Hepatocyte (in vitro differentiated cells): ENCODE measurements at regions not wholly inside any gene's neighbourhood (a gene's known extent, or its start where the extent isn't known, plus 50 kb on each side); places are given as distances from the start of the nearest gene placed in this dataset.

Experiments used
- DNase-seq: peaks from one replicate; pipeline ENCODE4 v3.0.0-alpha.2; 2016; ENCODE audit warnings: low spot score
- H2AFZ ChIP-seq: fragments of 200-600 bp; sonication (generic); 2 replicates; pipeline ENCODE4 v1.6.0; 2016; ENCODE audit warnings: antibody characterized with exemption, mild to moderate bottlenecking
- H3K27ac ChIP-seq: fragments of 200-600 bp; sonication (generic); 2 replicates; pipeline ENCODE4 v1.5.1; 2016; ENCODE audit warnings: mild to moderate bottlenecking
- H3K27me3 ChIP-seq: fragments of 200-600 bp; sonication (generic); 2 replicates; pipeline ENCODE4 v1.6.1; 2016
- H3K36me3 ChIP-seq: fragments of 200-600 bp; sonication (generic); replicated peaks from 2 replicates; pipeline ENCODE4 v1.5.1; 2016; ENCODE audit warnings: low read depth; ENCODE audit not compliant: insufficient read depth
- H3K4me1 ChIP-seq: fragments of 200-600 bp; sonication (generic); 2 replicates; pipeline ENCODE4 v1.5.1; 2016; ENCODE audit warnings: mild to moderate bottlenecking, moderate library complexity; ENCODE audit not compliant: insufficient read depth
- H3K4me2 ChIP-seq: fragments of 200-600 bp; sonication (generic); 2 replicates; pipeline ENCODE4 v1.6.0; 2016
- H3K4me3 ChIP-seq: fragments of 200-600 bp; sonication (generic); 2 replicates; pipeline ENCODE4 v1.5.1; 2016; ENCODE audit warnings: mild to moderate bottlenecking
- H3K79me2 ChIP-seq: fragments of 200-600 bp; sonication (generic); 2 replicates; pipeline ENCODE4 v1.6.0; 2017; ENCODE audit warnings: mild to moderate bottlenecking
- H3K9me2 ChIP-seq: fragments of 200-600 bp; sonication (generic); replicated peaks from 2 replicates; pipeline ENCODE4 v1.6.0; 2017; ENCODE audit warnings: mild to moderate bottlenecking; ENCODE audit not compliant: insufficient read depth
- H3K9me3 ChIP-seq: fragments of 200-600 bp; sonication (generic); 2 replicates; pipeline ENCODE4 v1.5.1; 2016; ENCODE audit warnings: low read depth, mild to moderate bottlenecking
- H4K20me1 ChIP-seq: fragments of 200-600 bp; sonication (generic); 2 replicates; pipeline ENCODE4 v1.6.0; 2016; ENCODE audit warnings: mild to moderate bottlenecking; ENCODE audit not compliant: insufficient read depth, poor library complexity, severe bottlenecking
- CTCF ChIP-seq: fragments of 200-600 bp; sonication (generic); IDR thresholded peaks from 2 replicates; pipeline ENCODE4 v1.5.1; 2016; ENCODE audit warnings: antibody characterized with exemption, mild to moderate bottlenecking; ENCODE audit not compliant: poor library complexity
- EZH2 ChIP-seq: fragments of 200-600 bp; sonication (generic); IDR thresholded peaks from 2 replicates; pipeline ENCODE4 v1.6.1; 2016; ENCODE audit warnings: antibody characterized with exemption, mild to moderate bottlenecking, borderline replicate concordance
- EZH2phosphoT487 ChIP-seq: fragments of 200-600 bp; sonication (generic); IDR thresholded peaks from one replicate; pipeline ENCODE4 v1.6.1; 2018; ENCODE audit warnings: antibody characterized with exemption, mild to moderate bottlenecking, low read depth, moderate library complexity; ENCODE audit not compliant: unreplicated experiment, severe bottlenecking
- WGBS: methylation state at CpG from one replicate; pipeline ENCODE4 v1.1.6; 2016; ENCODE audit warnings: low lambda C conversion rate; ENCODE audit errors: missing lambda C conversion rate; 5-methylcytosine and 5-hydroxymethylcytosine counted together

DNA sequence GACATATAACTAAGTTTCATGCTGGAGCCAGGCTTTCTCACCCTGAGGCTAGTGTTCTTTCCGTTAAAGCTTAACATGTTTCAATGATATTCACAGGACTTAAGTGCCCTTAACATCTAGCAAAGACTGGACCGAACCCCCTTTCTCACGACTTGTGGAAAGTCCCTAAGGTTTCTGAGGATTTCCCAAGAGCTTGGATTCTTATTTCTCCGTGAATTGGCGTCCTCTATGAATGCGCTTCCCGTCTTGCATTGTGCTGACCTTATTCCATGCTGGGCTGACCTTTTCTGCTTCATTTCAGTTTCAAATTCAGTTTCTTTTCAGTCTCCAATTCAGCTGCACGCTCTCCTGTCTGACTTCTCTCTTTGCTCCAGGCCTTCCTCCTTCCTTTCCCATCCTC, 206.4 kb downstream of the HS3ST3A1 start:
- no peaks in the 10 kb centered on the region for H4K20me1 ChIP-seq
- no peak overlapping the region for H3K4me2 ChIP-seq
- 90% methylated on average over 8 of the region's 8 CpGs for WGBS
- no peak overlapping the region for H3K27ac ChIP-seq
- DNase-seq, result no peak
- no peak overlapping the region for H2AFZ ChIP-seq
- no peaks in the 10 kb centered on the region for H3K79me2 ChIP-seq
- no peaks in the 10 kb centered on the region for H3K4me1 ChIP-seq
- no peaks in the 10 kb centered on the region for H3K9me2 ChIP-seq
- H3K9me3 ChIP-seq, result no peaks in the 10 kb centered on the region
- TF ChIP-seq EZH2phosphoT487 (no peak), CTCF (no peak), EZH2 (no peak)
- no peaks in the 10 kb centered on the region for H3K27me3 ChIP-seq
- H3K4me3 ChIP-seq, result no peak overlapping the region
- no peaks in the 10 kb centered on the region for H3K36me3 ChIP-seq

GRCh38 chr17:13393841-13394710, 207.7 kb downstream of the HS3ST3A1 start:
- no peaks in the 10 kb centered on the region for H3K79me2 ChIP-seq
- H3K27ac ChIP-seq, result no peak overlapping the region
- DNase-seq, result no peak
- no peaks in the 10 kb centered on the region for H3K9me2 ChIP-seq
- H3K36me3 ChIP-seq, result no peaks in the 10 kb centered on the region
- no peak overlapping the region for H3K4me2 ChIP-seq
- 90% methylated on average over 12 of the region's 12 CpGs for WGBS
- no peak overlapping the region for H2AFZ ChIP-seq
- H3K4me3 ChIP-seq, result no peak overlapping the region
- no peaks in the 10 kb centered on the region for H4K20me1 ChIP-seq
- H3K9me3 ChIP-seq, result no peaks in the 10 kb centered on the region
- no peak for TF ChIP-seq EZH2phosphoT487
- no peak for TF ChIP-seq EZH2
- TF ChIP-seq CTCF, result no peak
- no peaks in the 10 kb centered on the region for H3K4me1 ChIP-seq
- H3K27me3 ChIP-seq, result no peaks in the 10 kb centered on the region

DNA sequence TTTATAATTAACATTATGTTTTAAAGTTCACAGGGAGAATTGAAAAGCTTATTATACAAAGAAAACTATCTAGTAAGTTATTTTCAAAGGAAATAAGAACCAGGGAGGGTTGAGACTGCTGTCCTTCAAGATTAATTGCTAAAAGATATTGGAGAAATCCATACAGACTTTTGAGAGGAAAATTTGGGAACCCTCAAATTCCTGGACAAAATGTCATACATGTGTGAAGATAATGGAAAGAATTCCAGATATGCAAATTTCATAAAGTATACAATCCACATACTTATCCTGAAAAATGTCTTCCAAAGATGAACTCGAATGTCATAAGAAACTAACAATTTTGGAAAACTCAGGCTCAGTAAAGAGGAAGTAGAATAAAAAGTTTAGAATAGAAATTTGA, 213.8 kb downstream of the HS3ST3A1 start:
- Histone ChIP-seq H2AFZ (no peak overlapping the region), H3K9me3 (no peaks in the 10 kb centered on the region), H4K20me1 (no peaks in the 10 kb centered on the region), H3K4me3 (no peak overlapping the region), H3K27me3 (no peaks in the 10 kb centered on the region), H3K27ac (no peak overlapping the region), H3K79me2 (no peaks in the 10 kb centered on the region), H3K4me1 (no peaks in the 10 kb centered on the region), H3K9me2 (no peaks in the 10 kb centered on the region), H3K36me3 (no peaks in the 10 kb centered on the region), H3K4me2 (no peak overlapping the region)
- 94% methylated on average over 1 of the region's 1 CpG for WGBS
- DNase-seq, result no peak
- TF ChIP-seq CTCF (no peak), EZH2phosphoT487 (no peak), EZH2 (no peak)
